GM12878 (cell line): ENCODE measurements at regions not wholly inside any gene's neighbourhood (a gene's known extent, or its start where the extent isn't known, plus 50 kb on each side); places are given as distances from the start of the nearest gene placed in this dataset.

Source experiments
- ASH2L ChIP-seq: fragments of 300-600, 200-600 bp; sonication (generic); IDR thresholded peaks from 2 replicates; pipeline ENCODE4 v1.6.1; 2017; ENCODE audit warnings: low read depth, mild to moderate bottlenecking, borderline replicate concordance
- BRCA1 ChIP-seq: IDR thresholded peaks from 2 replicates; pipeline ENCODE4 v1.6.1; 2011; ENCODE audit warnings: low read depth, low read length, improper control_type of control experiment
- CHD2 ChIP-seq: IDR thresholded peaks from 2 replicates; pipeline ENCODE4 v1.6.1; 2011; ENCODE audit warnings: low read depth, low read length, improper control_type of control experiment, borderline replicate concordance
- E2F4 ChIP-seq: IDR thresholded peaks from 2 replicates; pipeline ENCODE4 v1.6.1; 2012; ENCODE audit warnings: low read depth, low read length, improper control_type of control experiment
- ETV6 ChIP-seq, 2 experiments: fragments of 450-650 bp in 1 of 2; IDR thresholded peaks in 1 of 2; conservative IDR thresholded peaks in 1 of 2; 2 replicates each; pipeline ENCODE4 v1.6.1; 2014; ENCODE audit warnings: antibody characterized with exemption in 1 of 2, borderline replicate concordance in 1 of 2, low read depth in 1 of 2, mild to moderate bottlenecking in 1 of 2, moderate library complexity in 1 of 2
- EZH2 ChIP-seq: IDR thresholded peaks from 2 replicates; pipeline ENCODE4 v1.6.1; 2012; ENCODE audit warnings: low read depth, mild to moderate bottlenecking, control low read depth, inconsistent platforms, low read length, borderline replicate concordance; ENCODE audit not compliant: control insufficient read depth
- HDGF ChIP-seq: fragments of 450-650 bp; IDR thresholded peaks from 2 replicates; pipeline ENCODE4 v1.6.1; 2016; ENCODE audit warnings: antibody characterized with exemption
- JUNB ChIP-seq: IDR thresholded peaks from 2 replicates; pipeline ENCODE4 v1.6.1; 2016; ENCODE audit warnings: antibody characterized with exemption, mild to moderate bottlenecking
- LARP7 ChIP-seq: fragments of 450-650 bp; IDR thresholded peaks from 2 replicates; pipeline ENCODE4 v1.6.1; 2017; ENCODE audit warnings: mild to moderate bottlenecking
- MEF2A ChIP-seq: IDR thresholded peaks from 2 replicates; pipeline ENCODE4 v1.6.1; 2011; ENCODE audit warnings: low read depth, mild to moderate bottlenecking, low read length, moderate library complexity; ENCODE audit not compliant: insufficient read depth
- NFYB ChIP-seq: IDR thresholded peaks from 2 replicates; pipeline ENCODE4 v1.6.1; 2011; ENCODE audit warnings: low read depth, mild to moderate bottlenecking, low read length, improper control_type of control experiment, moderate library complexity; ENCODE audit not compliant: insufficient read depth
- PKNOX1 ChIP-seq: fragments of 450-650 bp; IDR thresholded peaks from 2 replicates; pipeline ENCODE4 v1.6.1; 2016; ENCODE audit warnings: mild to moderate bottlenecking
- PML ChIP-seq: IDR thresholded peaks from 2 replicates; pipeline ENCODE4 v1.6.1; 2012; ENCODE audit warnings: low read length, inconsistent platforms
- RBBP5 ChIP-seq: fragments of 200-600 bp; sonication (generic); conservative IDR thresholded peaks from 2 replicates; pipeline ENCODE4 v1.6.1; 2016
- SIX5 ChIP-seq: IDR thresholded peaks from 2 replicates; pipeline ENCODE4 v1.6.1; 2011; ENCODE audit warnings: mild to moderate bottlenecking, low read depth, low read length, moderate library complexity; ENCODE audit not compliant: severe bottlenecking
- SP1 ChIP-seq: IDR thresholded peaks from one replicate; pipeline ENCODE4 v1.6.1; 2011; ENCODE audit warnings: low read depth, low read length
- WRNIP1 ChIP-seq: IDR thresholded peaks from 2 replicates; pipeline ENCODE4 v1.6.1; 2011; ENCODE audit warnings: low read depth, low read length, improper control_type of control experiment, borderline replicate concordance
- TF ChIP-seq, protein P1 (sequence below): IDR thresholded peaks from 2 replicates; pipeline ENCODE4 v1.6.1; 2011; ENCODE audit warnings: low read depth, mild to moderate bottlenecking, low read length, moderate library complexity, borderline replicate concordance; ENCODE audit errors: extremely low read depth
- TF ChIP-seq, protein P2 (sequence below): IDR thresholded peaks from 2 replicates; pipeline ENCODE4 v1.6.1; 2011; ENCODE audit warnings: borderline replicate concordance, low read depth, mild to moderate bottlenecking, moderate library complexity, mixed read lengths, low read length; ENCODE audit not compliant: insufficient read depth; ENCODE audit errors: extremely low read length
- TF ChIP-seq, protein P3 (sequence below): fragments of 450-650 bp; IDR thresholded peaks from 2 replicates; pipeline ENCODE4 v1.6.1; 2017; ENCODE audit warnings: mild to moderate bottlenecking, moderate library complexity

- TF ChIP-seq LARP7 (no peak), ASH2L (no peak), E2F4 (no peak), SIX5 (no peak), EZH2 (no peak), JUNB (peak; percentile 58; the same call in 1 of the 2 replicates), PML (no peak; the same call in 1 of the 2 replicates), BRCA1 (no peak), ETV6 (conservative IDR thresholded peaks at IDR 0.05 in 1 of 2, IDR thresholded peaks at IDR 0.05 in 1 of 2; ENCODE audit: borderline replicate concordance in 1 of 2, low read depth in 1 of 2) (peak in 1 of 2 experiments; percentile 98; a peak in 2 of 4 replicates), CHD2 (no peak), HDGF (no peak), PKNOX1 (peak; percentile 62), SP1 (peak; percentile 33), RBBP5 (no peak), NFYB (no peak), MEF2A (no peak), WRNIP1 (no peak)
- TF ChIP-seq, protein P1, sequence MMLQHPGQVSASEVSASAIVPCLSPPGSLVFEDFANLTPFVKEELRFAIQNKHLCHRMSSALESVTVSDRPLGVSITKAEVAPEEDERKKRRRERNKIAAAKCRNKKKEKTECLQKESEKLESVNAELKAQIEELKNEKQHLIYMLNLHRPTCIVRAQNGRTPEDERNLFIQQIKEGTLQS = no peak
- TF ChIP-seq, protein P2, sequence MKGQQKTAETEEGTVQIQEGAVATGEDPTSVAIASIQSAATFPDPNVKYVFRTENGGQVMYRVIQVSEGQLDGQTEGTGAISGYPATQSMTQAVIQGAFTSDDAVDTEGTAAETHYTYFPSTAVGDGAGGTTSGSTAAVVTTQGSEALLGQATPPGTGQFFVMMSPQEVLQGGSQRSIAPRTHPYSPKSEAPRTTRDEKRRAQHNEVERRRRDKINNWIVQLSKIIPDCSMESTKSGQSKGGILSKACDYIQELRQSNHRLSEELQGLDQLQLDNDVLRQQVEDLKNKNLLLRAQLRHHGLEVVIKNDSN = no peak
- TF ChIP-seq, protein P3, sequence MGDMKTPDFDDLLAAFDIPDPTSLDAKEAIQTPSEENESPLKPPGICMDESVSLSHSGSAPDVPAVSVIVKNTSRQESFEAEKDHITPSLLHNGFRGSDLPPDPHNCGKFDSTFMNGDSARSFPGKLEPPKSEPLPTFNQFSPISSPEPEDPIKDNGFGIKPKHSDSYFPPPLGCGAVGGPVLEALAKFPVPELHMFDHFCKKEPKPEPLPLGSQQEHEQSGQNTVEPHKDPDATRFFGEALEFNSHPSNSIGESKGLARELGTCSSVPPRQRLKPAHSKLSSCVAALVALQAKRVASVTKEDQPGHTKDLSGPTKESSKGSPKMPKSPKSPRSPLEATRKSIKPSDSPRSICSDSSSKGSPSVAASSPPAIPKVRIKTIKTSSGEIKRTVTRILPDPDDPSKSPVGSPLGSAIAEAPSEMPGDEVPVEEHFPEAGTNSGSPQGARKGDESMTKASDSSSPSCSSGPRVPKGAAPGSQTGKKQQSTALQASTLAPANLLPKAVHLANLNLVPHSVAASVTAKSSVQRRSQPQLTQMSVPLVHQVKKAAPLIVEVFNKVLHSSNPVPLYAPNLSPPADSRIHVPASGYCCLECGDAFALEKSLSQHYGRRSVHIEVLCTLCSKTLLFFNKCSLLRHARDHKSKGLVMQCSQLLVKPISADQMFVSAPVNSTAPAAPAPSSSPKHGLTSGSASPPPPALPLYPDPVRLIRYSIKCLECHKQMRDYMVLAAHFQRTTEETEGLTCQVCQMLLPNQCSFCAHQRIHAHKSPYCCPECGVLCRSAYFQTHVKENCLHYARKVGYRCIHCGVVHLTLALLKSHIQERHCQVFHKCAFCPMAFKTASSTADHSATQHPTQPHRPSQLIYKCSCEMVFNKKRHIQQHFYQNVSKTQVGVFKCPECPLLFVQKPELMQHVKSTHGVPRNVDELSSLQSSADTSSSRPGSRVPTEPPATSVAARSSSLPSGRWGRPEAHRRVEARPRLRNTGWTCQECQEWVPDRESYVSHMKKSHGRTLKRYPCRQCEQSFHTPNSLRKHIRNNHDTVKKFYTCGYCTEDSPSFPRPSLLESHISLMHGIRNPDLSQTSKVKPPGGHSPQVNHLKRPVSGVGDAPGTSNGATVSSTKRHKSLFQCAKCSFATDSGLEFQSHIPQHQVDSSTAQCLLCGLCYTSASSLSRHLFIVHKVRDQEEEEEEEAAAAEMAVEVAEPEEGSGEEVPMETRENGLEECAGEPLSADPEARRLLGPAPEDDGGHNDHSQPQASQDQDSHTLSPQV = no peak
These were observed 114.7 kb upstream of the ZNF217 start (continued) for GRCh38 chr20:53708129-53708968.
